Cardiac septum (tissue), 1 donor: ENCODE measurements at regions not wholly inside any gene's neighbourhood (a gene's known extent, or its start where the extent isn't known, plus 50 kb on each side); places are given as distances from the start of the nearest gene placed in this dataset.

ENCODE experiments used
- DNase-seq: peaks from one replicate; pipeline ENCODE4 v3.0.0-alpha.2; 2020; ENCODE audit warnings: low spot score
- intact Hi-C: fragments of 100-400 bp; cut with DNase I; formaldehyde crosslinking; loops from one replicate; pipeline ENCODE4 v1.14.0; 2022
- donor health status: DM: no; HTN: no; CAD: no.

DNA sequence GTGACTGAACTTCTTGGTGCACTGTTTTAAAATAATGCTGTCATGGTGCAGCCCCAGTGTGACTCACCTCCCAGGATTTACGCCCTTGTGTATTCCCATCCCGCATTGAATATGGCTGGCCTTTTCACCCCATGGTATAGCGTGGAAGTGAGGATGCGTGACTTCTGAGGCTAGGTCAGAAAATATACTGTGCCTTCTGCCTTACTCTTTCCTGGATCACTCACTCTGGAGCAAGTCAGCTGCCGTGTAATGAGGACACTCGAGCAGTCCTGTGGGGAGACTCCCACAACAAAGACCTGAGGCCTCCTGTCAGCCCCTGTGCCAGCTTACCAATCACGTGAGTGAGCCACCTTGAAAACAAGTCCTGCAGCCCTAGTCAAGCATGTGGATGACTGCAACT lies 471.9 kb upstream of the KIRREL3 start:
- no peak for DNase-seq
- intact Hi-C loops = no loop called here

DNA sequence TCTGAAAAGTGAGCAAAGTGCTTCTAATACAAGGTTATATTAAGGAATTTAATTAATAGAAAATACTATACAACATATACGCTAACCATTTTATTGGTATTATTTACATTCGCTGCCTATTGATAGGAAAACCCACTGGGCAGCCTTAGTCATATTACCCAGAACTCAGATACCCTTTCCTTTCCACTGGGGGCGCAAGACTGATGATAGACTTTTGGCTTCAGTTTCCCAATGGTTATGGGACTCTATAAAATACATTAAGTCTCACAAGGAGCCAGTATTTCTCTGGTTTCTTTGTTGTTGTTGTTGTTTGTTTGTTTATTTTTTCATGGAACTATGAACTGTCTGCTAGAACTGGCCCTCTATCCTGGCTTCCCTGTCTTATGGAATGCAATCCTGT lies 471.1 kb upstream of the KIRREL3 start:
- intact Hi-C loops = no loop called here
- DNase-seq = no peak

DNA sequence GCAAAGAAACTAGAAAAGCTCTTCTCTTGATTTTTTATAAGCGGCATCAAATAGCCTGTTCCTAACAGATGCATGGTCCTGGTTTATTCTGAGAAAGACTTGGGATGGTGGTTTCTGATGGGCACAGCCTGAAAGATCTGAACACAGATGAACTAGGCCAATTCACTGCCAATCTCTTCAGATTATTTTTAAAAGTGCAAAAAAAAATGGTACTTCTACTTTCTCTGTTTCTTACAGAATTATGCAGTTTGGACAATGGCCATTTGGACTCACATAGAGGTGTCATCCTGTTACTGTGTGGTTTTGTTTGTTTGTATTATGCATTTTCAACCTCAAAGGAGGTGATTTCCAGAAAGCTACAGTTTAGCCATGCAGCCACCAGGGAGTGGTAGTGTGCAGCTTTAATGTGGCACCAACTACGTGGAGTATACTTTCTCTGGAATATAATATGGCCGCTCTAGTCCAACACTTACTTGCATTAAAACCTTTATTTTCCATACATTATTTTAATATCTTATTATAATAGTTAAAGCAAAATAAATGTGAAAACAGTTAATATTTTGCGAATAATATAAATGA lies 469.8 kb upstream of the KIRREL3 start:
- DNase-seq = no peak
- intact Hi-C loops = no loop called here

DNA sequence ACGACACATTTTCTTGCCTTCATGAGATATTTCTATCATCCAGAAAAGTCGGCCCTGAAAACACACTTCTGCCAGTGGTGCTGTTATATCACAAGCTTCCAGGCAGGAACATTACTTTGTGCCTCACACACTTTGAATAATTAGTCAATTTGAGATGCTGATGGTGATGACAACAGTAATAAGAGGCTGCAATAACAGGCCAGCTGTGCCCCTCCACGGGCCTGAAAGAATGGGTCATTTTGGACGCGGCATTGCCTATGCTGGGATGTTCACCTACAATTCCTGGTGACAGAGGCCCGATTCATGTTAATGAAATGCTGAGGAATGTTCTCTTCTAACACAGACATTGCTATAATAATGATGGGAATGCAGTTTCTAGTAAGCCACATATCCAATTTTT lies 463.8 kb upstream of the KIRREL3 start:
- intact Hi-C loops = no loop called here
- DNase-seq = no peak

DNA sequence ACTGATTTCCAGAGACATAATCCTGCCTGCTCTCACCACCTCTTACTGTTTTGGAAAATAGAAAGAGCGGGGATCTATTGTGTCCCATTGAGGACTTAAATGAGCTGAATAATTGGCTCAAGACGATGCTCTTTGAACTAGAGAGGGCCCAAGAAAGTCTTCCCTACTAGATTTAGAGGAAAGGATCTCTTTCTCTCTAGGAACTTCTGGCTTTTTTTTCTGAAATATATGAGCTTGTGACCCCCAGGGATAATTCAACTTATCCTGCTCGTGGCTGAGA lies 461.4 kb upstream of the KIRREL3 start:
- intact Hi-C loops = no loop called here
- DNase-seq = no peak

DNA sequence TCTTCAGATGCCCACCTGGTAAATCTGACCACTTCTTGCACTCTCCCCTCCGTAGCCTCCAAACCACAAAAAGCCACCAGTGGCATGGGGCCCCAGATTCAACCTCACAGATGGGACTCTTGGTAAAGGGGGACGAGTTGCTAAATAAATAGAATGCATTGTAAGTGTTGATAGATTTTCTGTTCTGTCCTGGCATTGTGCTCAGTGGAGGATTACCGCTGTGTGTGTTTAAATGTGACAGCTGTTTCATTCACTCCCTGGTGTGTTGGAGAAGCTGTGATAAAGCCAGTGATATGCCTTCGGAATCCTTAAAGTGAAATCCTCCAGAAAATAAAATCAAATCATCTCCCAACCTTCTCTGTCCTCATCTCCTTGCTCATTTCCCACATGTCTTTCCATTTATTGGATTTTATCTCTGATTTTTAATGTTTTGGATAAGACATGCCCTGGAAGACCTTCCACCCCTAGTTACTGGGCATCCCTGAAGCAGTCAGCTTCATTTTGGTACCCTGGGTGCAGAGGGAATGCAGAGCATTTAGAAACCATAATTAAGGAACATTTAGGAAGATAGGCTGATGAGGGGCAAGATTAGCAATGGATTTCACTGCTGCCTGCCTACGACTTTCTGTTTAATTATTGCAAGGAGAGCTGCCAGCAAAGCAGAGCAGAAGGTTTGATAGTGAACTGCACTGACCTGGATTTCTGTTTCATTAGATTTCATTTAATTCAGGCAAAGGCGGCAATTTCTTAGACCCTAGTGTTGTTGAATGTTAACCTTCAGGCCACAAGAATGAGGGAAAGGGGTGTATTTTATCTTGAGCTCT lies 460.9 kb upstream of the KIRREL3 start:
- intact Hi-C loops = no loop called here
- DNase-seq = no peak

DNA sequence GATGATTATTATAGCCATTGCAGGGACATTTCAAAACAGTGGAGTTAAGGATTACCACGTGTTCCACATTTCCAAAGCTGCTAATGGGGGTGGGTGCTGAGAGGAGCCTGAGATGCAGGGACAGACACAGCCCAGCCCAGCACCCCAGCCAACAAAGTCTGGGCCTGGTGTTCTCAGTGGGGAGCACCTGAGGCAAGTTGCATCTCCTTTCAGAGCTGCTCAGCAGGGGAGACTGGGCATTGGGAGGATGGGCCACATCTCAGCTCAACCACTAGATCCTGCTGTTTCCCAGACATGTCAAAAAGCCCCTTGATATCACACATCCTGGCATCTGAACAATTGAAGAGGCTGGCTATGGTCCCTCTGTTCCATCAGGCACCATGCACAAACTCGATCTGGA lies 458.0 kb upstream of the KIRREL3 start:
- intact Hi-C loops = no loop called here

DNA sequence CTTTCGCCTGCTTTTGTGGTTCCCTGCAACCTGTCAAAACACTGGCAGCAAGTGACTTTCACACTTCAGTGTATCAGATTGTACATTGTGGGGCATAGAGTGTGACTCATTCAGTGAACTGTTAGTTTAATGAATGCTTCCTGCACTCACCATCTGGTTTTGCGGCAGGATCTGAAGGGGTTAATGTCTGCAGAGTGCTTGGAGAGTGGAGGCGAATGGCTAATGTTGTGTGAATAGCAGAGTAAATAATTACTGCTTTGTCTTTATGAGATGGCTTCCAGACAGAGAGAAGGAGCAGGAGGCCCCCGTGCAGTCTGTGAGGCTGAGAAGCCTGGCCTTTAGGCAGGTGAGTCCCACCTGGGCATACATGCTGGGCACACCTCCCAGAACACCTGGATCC lies 454.3 kb upstream of the KIRREL3 start:
- DNase-seq = no peak
- intact Hi-C loops = no loop called here

More for the DNA sequence above, 458.0 kb upstream of the KIRREL3 start:
- no peak for DNase-seq

DNA sequence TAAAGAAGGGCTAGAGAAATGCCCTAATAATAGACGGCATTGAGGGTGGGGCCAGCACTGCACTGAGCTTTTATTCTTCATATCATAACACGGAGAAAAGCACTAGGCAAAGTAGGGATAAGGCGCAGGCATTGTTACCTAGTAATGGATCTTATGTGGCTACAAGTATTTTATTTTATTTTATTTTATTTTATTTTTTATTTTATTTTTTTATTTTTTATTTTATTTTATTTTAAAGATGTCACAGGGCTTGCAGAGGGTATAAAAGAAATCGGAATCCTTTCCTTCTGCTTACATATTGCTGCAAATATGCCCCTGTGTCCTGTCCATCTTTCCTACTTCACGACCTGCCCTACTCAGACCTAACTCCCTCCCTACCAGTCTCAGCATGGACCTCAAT lies 452.0 kb upstream of the KIRREL3 start:
- intact Hi-C loops = no loop called here
- no peak for DNase-seq

DNA sequence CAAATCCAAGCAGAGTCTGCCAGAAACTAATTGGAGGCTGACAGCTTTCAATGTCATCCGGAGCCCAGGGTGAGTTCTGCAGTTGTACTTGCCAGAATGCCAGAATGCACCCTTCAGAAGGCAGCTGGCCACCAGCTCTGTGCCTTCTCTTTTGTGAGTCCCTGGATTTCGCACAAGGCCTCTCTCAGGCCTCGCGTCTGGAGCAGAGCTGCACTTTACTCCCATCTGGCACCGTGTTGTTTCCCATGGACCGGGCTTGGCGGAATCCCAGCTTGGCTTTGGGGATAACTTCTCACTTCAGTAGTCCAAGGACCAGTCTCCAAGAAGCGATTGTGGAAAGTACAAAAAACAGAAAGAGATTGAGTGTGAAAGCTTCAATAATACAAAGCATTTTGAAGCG lies 451.3 kb upstream of the KIRREL3 start:
- DNase-seq = no peak
- intact Hi-C loops = no loop called here

DNA sequence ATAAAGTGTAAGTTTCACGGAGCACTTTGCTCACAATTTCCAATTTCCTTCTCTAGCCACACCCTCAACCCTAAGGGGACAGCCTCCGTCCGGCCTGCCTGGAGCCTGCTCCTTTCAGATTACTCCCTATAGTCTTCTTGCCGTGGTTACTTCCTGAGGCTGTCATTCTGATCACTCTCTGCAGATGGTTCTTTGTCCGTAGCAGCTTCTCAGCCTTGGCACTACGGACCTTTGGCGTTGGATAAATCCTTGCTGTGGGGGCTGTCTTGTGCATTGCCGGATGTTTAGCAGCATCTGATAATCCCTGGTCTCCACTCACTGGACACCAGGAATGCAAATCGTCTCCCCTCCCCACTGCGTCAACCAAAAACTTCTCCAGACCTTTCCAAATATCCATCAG lies 447.5 kb upstream of the KIRREL3 start:
- DNase-seq = no peak
- intact Hi-C loops = no loop called here

DNA sequence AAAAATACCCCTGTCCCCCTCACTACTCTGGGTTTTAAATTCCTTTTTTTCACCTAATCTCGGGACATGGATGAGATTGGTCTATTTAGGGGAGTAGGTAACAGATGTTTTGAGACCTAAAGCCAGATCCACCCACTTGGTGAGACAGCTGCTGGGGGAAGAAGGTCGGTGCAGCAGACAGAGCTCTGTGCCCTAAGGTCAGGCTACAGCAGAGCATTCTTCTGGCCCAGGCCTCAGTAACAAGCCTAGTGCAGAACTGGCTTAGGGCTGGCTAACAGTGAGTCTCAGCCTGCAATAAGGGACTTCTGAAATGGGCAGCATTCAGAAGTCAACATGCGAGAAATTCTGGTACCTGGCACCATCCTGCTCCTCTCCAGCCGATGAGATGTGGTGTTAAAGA lies 444.9 kb upstream of the KIRREL3 start:
- intact Hi-C loops = no loop called here
- DNase-seq = no peak

DNA sequence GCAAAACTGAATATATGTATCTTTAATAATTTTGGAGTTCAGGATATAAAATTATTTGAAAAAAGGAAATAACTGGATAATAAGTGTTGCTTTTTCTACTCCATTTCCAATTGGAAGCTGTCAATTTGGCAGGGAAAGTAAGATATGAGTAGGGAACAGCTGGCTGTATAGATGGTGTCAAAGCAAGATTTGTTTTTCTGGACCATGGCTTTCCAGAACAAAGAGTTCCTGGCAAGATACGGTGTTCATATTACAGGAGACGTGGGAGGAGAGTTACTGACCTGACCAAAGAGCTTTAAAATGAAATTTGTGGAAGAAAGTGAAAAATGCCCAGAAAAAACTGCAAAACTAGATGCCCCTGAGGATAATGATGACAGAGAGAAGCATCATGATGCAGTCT lies 442.7 kb upstream of the KIRREL3 start:
- no peak for DNase-seq
- intact Hi-C loops = no loop called here

DNA sequence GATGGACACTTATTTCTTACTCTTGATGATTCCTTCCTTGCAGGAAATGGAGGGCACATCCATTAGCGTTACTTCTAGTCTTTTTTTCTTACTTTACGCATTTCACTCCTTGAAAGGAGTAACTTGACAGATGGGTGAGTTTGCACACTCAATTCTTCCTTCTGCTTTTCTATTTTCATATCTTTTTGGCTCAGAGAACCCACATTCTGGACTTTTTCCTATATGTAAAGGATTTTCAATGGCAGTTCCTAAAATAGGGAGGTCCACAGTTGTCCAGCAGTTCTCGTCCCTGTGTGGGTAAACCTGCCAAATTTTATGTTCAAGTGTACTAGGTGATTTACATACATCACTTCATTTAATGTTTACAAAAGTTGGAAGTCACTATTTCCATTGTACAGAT lies 440.0 kb upstream of the KIRREL3 start:
- intact Hi-C loops = no loop called here
- DNase-seq = no peak

DNA sequence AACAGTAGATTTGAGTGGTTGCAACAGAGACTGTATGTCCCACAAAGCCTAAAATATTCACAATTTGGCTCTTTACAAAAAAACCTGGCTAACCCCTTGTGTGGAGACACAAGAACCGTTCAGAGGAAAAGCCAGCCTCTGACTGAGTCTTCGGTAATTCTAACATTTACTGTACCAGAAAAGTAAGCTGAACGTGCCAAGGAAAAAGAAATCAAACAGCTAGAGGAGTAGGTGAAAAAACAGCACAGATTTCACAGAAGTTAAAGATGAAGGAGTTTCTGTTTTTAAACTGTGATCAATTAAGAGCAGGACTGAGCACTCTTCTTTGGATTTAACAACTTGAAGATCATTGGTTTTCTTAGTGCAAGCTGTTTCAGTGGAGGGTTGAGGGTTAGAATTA lies 424.7 kb upstream of the KIRREL3 start:
- DNase-seq = no peak
- intact Hi-C loops = no loop called here

DNA sequence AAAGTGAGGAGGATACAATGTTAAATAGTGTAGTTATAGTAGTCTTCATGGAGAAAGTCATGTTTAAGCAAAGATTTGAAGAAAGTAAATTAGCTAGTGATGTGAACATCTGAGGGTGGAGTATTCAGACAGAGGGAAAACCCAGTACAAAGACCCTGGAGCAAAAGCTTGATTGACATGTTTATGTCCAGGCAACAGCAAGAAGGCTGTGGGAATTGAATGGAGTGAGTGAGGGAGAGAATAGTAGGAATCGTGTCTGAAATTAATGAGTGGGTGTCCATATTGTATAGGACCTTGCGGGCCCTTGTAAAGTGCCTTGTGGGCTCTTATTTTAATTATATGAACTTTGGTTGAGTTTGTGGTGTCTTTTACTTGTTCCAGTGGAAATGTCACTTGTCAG lies 424.1 kb upstream of the KIRREL3 start:
- DNase-seq = no peak
- intact Hi-C loops = no loop called here

DNA sequence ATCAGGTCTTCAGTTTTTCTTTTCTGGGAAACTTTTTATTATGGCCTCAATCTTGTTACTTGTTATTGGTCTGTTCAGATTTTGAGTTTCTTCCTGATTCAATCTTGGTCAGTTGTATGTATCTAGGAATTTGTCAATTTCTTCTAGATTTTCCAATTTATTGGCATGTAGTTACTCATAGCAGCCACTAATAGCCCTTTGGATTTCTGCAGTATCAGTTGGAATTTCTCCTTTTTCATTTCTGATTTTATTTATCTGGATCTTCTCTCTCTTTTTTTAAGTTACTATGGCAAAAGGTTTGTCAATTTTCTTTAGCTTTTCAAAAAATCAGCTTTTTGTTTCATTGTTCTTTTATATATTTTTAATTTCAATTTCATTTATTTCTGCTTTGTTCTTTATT lies 419.6 kb upstream of the KIRREL3 start:
- intact Hi-C loops = no loop called here
- no peak for DNase-seq

DNA sequence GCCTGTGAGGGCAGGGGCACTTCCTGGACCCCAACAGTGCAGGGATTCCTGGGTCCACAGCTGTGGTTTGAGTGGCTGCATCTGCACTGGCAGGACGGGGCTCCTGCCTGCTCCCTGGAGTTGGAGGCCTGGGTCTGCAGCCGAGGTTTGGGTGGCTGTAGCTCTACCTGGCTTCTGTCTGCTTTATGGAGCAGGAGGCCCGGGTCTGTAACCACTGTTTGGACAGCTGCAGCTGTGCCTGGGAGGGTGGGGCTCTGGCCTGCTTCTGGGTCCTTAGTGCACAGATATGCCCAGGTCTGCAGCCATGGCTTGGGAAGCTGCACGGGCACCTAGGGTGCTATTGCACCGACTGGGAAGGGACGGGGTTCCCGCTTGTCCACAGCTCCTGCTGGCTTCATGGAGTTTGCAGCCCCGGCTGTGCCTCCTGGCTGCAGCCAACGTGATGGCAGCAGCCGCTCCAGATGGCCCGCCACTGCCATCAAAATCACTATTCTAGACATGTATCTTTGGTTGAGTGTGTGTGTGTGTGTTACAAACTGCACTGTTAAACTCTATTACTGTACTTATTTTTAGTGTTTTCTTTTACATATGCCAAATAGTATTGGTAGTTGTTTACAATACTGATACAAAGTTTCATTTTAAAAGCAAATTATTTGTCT lies 412.3 kb upstream of the KIRREL3 start:
- no peak for DNase-seq
- intact Hi-C loops = no loop called here

DNA sequence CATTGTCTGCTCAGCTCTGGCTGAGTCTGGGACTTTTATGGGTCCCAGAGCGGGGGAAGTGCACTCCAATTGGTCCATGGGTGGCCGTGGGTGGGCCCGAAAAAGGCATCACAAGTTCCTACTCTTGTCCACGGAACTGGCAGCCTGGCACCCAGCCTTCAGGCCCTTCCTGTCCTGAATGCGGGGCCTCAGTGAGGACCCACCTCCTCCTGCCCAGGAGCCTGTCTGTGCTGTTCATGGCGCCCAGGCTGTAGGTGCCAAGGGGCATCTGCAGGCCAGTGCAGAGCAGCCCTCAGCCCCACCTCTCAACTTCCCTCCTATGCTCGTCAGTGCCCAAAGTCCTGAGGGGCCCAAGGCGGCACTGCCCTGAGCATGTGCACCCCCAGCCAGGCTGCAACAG lies 411.7 kb upstream of the KIRREL3 start:
- intact Hi-C loops = no loop called here
- DNase-seq = no peak

DNA sequence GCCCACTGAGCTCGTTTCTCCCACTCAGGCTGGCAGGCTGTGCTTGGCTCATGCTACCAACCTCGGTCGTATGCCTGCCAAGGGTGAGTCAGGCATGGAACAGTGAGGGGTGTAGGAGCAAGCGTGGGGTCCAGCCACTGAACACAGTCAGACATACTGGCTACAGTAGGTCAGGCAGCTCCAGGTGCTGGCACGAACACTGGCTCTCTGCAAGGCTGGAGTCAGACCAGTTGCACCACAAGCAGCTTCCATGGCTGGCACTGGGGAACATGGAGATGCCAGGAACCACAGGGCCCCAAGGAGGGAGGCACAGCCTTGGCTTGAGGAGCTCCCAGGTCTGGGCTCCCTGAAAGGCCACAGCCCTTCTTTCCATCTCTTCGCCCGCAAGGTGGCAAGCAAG lies 410.7 kb upstream of the KIRREL3 start:
- intact Hi-C loops = no loop called here
- no peak for DNase-seq

DNA sequence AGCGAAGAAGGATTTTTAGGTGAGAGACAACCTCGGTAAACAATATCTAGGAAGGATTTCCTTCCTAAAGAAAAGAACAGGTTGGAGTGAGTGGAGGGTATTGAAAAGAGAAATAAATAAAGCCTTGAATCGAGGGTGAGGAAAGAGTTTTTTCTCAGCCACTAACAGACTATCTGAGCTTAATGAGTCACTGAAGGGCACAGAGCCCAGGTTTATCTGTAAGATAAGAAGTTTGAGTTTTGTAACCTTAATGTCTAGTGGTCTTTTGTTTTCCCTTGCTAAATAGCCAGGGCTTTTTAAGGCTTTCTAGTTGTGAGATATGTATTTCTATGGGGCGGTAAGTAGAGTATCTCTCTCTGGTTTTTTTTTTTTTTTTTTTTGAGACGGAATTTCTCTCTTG lies 394.5 kb upstream of the KIRREL3 start:
- intact Hi-C loops = no loop called here

More for the DNA sequence above, 394.5 kb upstream of the KIRREL3 start:
- no peak for DNase-seq
